ENCODE measurements at regions not wholly inside any gene's neighbourhood (a gene's known extent, or its start where the extent isn't known, plus 50 kb on each side); places are given as distances from the start of the nearest gene placed in this dataset.

GRCh38 chr2:23286031-23286757 is 98.8 kb upstream of the KLHL29 start:
- Histone ChIP-seq H3K4me3 (ENCODE audit: low read depth in 2 of 2, low read length in 2 of 2) (no peak overlapping the region), H3K9me3 (ENCODE audit: control insufficient read depth, insufficient read depth, low read depth, low read length) (no peaks in the 10 kb centered on the region), H3K27ac (ENCODE audit: low read length) (no peak overlapping the region), H3K36me3 (ENCODE audit: control insufficient read depth, insufficient read depth, low read length) (no peaks in the 10 kb centered on the region), H3K27me3 (ENCODE audit: control insufficient read depth, insufficient read depth, low read length) (no peaks in the 10 kb centered on the region; the same call in 1 of the 2 replicates), H3K4me1 (ENCODE audit: control insufficient read depth, insufficient read depth, low read length) (no peaks in the 10 kb centered on the region)
- CTCF ChIA-PET, result no interaction called here
- intact Hi-C loops (cut with micrococcal nuclease; ENCODE audit: unreplicated experiment) (no loop called here), in situ Hi-C loops (cut with HindIII; ENCODE audit: low pct_unique_long_range_greater_than_20kb, low sequenced_read_pairs) (no loop called here)
- POLR2A ChIA-PET, result no interaction called here
- ATAC-seq, result no peak
- DNase-seq (ENCODE audit: low read depth, low spot score), result no peak
- TF ChIP-seq, protein P1, sequence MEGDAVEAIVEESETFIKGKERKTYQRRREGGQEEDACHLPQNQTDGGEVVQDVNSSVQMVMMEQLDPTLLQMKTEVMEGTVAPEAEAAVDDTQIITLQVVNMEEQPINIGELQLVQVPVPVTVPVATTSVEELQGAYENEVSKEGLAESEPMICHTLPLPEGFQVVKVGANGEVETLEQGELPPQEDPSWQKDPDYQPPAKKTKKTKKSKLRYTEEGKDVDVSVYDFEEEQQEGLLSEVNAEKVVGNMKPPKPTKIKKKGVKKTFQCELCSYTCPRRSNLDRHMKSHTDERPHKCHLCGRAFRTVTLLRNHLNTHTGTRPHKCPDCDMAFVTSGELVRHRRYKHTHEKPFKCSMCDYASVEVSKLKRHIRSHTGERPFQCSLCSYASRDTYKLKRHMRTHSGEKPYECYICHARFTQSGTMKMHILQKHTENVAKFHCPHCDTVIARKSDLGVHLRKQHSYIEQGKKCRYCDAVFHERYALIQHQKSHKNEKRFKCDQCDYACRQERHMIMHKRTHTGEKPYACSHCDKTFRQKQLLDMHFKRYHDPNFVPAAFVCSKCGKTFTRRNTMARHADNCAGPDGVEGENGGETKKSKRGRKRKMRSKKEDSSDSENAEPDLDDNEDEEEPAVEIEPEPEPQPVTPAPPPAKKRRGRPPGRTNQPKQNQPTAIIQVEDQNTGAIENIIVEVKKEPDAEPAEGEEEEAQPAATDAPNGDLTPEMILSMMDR (IDR thresholded peaks at IDR 0.05), result no peak
- TF ChIP-seq SIN3A (IDR thresholded peaks at IDR 0.05; ENCODE audit: borderline replicate concordance, insufficient read depth, low read depth, low read length) (no peak), REST (IDR thresholded peaks at IDR 0.05; ENCODE audit: insufficient read depth in 1 of 2, low read depth in 2 of 2, low read length in 1 of 2) (no peak), POLR2AphosphoS5 (IDR thresholded peaks at IDR 0.05; ENCODE audit: low read depth, low read length) (no peak), TCF7L2 (IDR thresholded peaks at IDR 0.05; ENCODE audit: low read depth, low read length) (no peak)
- BruUV-seq (replicated peaks), result no TSS peak

DNA sequence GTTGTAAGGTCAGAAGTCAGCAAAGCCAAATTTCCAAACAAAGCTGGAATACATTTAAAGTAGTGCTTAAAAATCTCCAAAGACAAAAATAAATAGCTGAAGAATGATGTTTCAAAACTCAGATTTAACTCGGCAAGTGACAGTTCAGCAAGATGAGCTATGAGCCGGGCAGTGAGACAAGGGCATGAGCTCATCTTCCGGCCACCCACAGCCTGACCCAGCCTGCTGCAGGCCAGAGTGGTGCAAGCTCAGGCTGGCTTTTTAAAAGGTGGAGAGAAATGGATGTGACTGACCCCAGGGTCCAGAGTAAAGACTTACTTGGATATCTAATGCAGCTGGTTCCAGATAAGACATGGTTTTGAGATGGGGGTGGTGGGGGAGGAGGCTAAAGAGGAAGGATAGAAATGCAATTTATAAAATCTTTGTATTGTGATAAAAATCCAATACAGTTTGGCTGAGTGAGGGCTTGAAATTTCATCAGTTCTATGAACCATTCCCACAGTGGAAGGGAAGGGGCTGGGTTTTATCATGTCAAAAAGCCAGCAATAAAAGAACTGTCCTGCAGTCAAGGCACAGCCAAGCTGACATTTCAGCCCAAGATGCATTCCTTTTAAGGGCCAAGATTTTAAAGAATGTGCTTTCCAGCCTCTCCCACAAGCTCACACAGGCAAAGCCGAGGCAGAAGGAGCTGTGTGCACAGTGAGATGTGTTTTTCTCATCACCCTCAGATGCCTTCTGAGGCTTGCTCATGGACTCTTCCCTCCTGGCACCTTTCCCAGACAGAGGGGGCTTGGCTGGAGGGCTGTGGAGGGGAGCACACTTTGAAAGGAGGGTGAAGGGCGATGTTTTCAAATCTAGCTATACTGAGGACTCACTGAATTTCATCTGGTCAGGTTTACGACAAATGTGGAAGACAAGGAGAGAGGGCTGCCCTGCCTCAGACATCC is 97.9 kb upstream of the KLHL29 start:
- no peaks in the 10 kb centered on the region; the same call in 1 of the 2 replicates for H3K27me3 ChIP-seq (ENCODE audit: control insufficient read depth, insufficient read depth, low read length)
- H3K36me3 ChIP-seq (ENCODE audit: control insufficient read depth, insufficient read depth, low read length), result no peaks in the 10 kb centered on the region
- DNase-seq (ENCODE audit: low read depth, low spot score) (no peak), ATAC-seq (no peak)
- no peaks in the 10 kb centered on the region for H3K9me3 ChIP-seq (ENCODE audit: control insufficient read depth, insufficient read depth, low read depth, low read length)
- ChIA-PET POLR2A (no interaction called here), CTCF (no interaction called here)
- in situ Hi-C loops (cut with HindIII; ENCODE audit: low pct_unique_long_range_greater_than_20kb, low sequenced_read_pairs), result no loop called here
- H3K4me1 ChIP-seq (ENCODE audit: control insufficient read depth, insufficient read depth, low read length), result no peaks in the 10 kb centered on the region
- H3K27ac ChIP-seq (ENCODE audit: low read length), result no peak overlapping the region
- no peak overlapping the region for H3K4me3 ChIP-seq (ENCODE audit: low read depth in 2 of 2, low read length in 2 of 2)
- no peak for TF ChIP-seq REST (IDR thresholded peaks at IDR 0.05; ENCODE audit: insufficient read depth in 1 of 2, low read depth in 2 of 2, low read length in 1 of 2)
- no peak for TF ChIP-seq SIN3A (IDR thresholded peaks at IDR 0.05; ENCODE audit: borderline replicate concordance, insufficient read depth, low read depth, low read length)
- TF ChIP-seq TCF7L2 (IDR thresholded peaks at IDR 0.05; ENCODE audit: low read depth, low read length), result no peak
- TF ChIP-seq, protein P1 (IDR thresholded peaks at IDR 0.05), result no peak
- TF ChIP-seq POLR2AphosphoS5 (IDR thresholded peaks at IDR 0.05; ENCODE audit: low read depth, low read length), result no peak
- intact Hi-C loops (cut with micrococcal nuclease; ENCODE audit: unreplicated experiment), result no loop called here
- no TSS peak for BruUV-seq (replicated peaks)

Measured in Panc1 (cell line).